Endothelial cell of umbilical vein (primary cell): ENCODE measurements at regions not wholly inside any gene's neighbourhood (a gene's known extent, or its start where the extent isn't known, plus 50 kb on each side); places are given as distances from the start of the nearest gene placed in this dataset.

Experiments
- CTCF ChIP-seq, 2 donors: IDR thresholded peaks; 1 replicate in 1 of 2; 2 replicates in 1 of 2; pipeline ENCODE4 v1.5.1; 2011; ENCODE audit warnings: low read length in 2 of 2, mild to moderate bottlenecking in 2 of 2, moderate library complexity in 2 of 2, control low read depth in 1 of 2, inconsistent platforms in 1 of 2, low read depth in 1 of 2; ENCODE audit not compliant: insufficient read depth in 1 of 2; ENCODE audit errors: extremely low read depth in 1 of 2
- EZH2 ChIP-seq: IDR thresholded peaks from 2 replicates; pipeline ENCODE4 v1.6.1; 2012; ENCODE audit warnings: borderline replicate concordance, low read depth, mild to moderate bottlenecking, moderate library complexity, low read length, inconsistent platforms; ENCODE audit not compliant: severe bottlenecking
- FOS ChIP-seq: IDR thresholded peaks from 2 replicates; pipeline ENCODE4 v1.6.1; 2011; ENCODE audit warnings: mild to moderate bottlenecking, low read length, moderate library complexity, borderline replicate concordance; ENCODE audit not compliant: insufficient read depth
- GATA2 ChIP-seq: IDR thresholded peaks from 2 replicates; pipeline ENCODE4 v1.7.0; 2011; ENCODE audit warnings: low read depth, mild to moderate bottlenecking, moderate library complexity, mixed read lengths, low read length; ENCODE audit not compliant: insufficient read length, insufficient read depth
- JUN ChIP-seq: IDR thresholded peaks from 2 replicates; pipeline ENCODE4 v1.6.1; 2011; ENCODE audit warnings: borderline replicate concordance, low read depth; ENCODE audit not compliant: insufficient read length, insufficient read depth
- MYC ChIP-seq: IDR thresholded peaks from one replicate; pipeline ENCODE4 v1.6.1; 2011; ENCODE audit warnings: mild to moderate bottlenecking, low read depth, low read length
- POLR2A ChIP-seq: IDR thresholded peaks from 2 replicates; pipeline ENCODE4 v1.6.1; 2012; ENCODE audit warnings: low read depth, mild to moderate bottlenecking, control low read depth, low read length
- POLR2AphosphoS5 ChIP-seq: IDR thresholded peaks from 2 replicates; pipeline ENCODE4 v1.6.1; 2012; ENCODE audit warnings: low read depth, mild to moderate bottlenecking, control low read depth, low read length, moderate library complexity; ENCODE audit not compliant: insufficient read depth

- TF ChIP-seq CTCF (IDR thresholded peaks at IDR 0.05; ENCODE audit: extremely low read depth in 1 of 2, insufficient read depth in 1 of 2, low read depth in 1 of 2, low read length in 2 of 2), result no peak
- no peak for TF ChIP-seq EZH2
- no peak for TF ChIP-seq MYC
- TF ChIP-seq POLR2A, result no peak
- TF ChIP-seq FOS, result no peak
- TF ChIP-seq GATA2, result no peak
- no peak for TF ChIP-seq POLR2AphosphoS5
- no peak for TF ChIP-seq JUN
These were observed 236.7 kb downstream of the TMX3 start for GRCh38 chr18:68478246-68478645.
